AG09319 (cell line): ENCODE measurements at regions not wholly inside any gene's neighbourhood (a gene's known extent, or its start where the extent isn't known, plus 50 kb on each side); places are given as distances from the start of the nearest gene placed in this dataset.

ENCODE experiments used
- DNase-seq: peaks from one replicate; pipeline ENCODE4 v3.0.0-alpha.2; 2010; ENCODE audit warnings: low read depth; ENCODE audit errors: extremely low read depth
- TF ChIP-seq, protein P1 (sequence below): IDR thresholded peaks from 2 replicates; pipeline ENCODE4 v1.5.1; 2011; ENCODE audit warnings: low read depth, mild to moderate bottlenecking, inconsistent platforms, low read length, moderate library complexity

DNA sequence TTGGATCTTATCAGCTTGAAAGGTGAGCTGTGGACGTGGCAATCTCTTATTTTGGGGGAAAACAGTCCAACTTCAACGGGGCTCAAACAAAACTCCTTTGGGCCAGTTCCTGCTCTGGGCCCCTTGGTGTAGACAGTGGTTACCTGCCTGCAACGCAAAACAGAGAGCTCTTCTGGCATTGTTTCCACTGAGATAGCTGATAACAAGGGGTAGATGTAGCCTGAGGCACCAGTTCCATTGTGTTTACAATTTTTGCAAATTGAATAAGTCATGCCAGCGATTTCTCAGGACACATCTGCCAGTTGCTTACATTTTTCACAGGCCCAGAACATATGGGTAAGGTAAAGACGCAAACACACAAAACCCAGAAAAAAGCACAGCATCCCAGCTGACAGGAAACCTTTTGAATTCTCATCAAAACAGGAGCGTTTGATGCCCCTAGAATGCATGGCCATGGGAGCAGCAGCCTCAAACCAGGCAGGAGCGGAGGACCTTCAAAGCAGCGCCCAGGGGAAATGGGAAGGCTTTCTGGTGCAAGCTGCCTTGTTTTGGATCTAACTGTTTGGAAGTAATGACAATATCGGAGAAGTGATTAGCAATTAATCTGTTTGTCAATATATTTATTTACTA lies 259.7 kb downstream of the AACS start:
- TF ChIP-seq, protein P1, sequence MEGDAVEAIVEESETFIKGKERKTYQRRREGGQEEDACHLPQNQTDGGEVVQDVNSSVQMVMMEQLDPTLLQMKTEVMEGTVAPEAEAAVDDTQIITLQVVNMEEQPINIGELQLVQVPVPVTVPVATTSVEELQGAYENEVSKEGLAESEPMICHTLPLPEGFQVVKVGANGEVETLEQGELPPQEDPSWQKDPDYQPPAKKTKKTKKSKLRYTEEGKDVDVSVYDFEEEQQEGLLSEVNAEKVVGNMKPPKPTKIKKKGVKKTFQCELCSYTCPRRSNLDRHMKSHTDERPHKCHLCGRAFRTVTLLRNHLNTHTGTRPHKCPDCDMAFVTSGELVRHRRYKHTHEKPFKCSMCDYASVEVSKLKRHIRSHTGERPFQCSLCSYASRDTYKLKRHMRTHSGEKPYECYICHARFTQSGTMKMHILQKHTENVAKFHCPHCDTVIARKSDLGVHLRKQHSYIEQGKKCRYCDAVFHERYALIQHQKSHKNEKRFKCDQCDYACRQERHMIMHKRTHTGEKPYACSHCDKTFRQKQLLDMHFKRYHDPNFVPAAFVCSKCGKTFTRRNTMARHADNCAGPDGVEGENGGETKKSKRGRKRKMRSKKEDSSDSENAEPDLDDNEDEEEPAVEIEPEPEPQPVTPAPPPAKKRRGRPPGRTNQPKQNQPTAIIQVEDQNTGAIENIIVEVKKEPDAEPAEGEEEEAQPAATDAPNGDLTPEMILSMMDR: no peak
- DNase-seq: no peak

DNA sequence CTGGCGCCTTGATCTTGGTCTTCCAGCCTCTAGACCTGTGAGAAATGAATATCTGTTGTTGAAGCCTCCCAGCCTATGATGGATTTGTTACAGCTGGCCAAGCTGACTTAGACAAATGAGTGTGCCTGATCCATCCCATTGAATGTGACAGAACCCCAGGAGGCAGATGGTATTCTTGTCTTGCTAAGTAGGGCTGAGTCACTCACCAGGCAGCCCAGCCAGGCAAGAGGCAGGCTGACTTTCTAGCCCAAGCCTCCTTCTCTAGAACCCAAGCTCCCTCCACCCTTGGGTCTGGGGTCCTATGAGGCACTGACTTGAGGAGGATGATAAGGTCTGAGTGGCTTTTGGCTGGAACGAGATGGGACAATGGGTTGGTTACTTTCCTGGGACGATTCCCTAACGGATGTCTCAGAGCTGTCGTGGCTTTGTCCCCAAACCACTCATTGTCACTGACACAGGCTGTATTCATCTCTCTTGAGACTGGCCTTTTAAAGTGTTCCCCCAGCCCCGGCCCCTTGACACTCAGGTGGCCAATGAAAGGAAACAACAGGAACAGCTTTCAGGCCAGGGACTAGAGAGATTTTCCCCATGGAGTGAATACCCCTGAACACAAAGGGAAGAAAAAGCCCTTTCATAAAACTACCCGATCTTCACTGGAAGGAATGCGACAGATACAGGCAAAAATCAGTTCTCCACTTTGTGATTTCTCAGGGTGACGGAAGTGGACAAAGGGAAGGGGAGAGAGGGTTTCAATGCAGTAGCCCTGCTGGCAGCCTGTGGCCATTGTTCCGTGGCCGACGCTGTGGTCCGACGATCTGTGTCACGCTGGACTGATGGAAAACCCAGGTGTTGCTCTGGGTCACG lies 264.2 kb downstream of the AACS start:
- TF ChIP-seq, protein P1: no peak
- DNase-seq: no peak

- TF ChIP-seq, protein P1: peak; percentile 67
- DNase-seq: no peak
Measured at GRCh38 chr12:125330645-125331341, 265.6 kb downstream of the AACS start.

DNA sequence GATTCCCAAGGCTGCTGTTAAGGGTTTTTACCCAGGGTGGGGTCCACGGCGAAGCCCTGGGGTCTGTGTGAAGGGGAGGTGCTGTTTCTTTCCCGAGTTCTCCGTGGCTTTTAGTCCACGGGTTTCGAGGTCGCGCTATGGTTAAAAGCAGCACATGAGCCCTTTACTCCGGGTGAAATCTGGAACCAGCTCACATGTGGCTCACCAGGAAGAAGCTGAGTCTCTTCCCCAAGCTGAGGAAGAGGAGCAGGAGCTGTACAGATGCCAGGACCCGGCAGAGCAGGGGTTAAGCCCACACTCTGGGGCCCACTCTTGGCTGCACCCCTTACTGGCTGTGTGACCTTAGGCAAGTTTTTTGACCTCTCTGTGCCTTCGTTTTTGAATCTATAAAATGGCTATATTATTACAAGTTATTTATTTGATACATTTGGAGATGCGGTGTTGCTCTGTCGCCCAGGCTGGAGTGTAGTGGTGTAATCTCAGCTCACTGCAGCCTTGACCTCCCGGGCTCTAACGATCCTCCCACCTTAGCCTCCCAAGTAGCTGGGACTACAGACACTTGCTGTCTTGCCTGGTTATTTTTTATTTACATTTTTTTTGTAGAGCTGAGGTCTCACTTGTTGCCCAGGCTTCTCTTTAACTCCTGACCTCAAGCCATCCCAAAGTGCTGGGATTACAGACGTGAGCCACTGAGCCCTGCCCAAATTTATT lies 266.3 kb downstream of the AACS start:
- TF ChIP-seq, protein P1: no peak
- DNase-seq: no peak

DNA sequence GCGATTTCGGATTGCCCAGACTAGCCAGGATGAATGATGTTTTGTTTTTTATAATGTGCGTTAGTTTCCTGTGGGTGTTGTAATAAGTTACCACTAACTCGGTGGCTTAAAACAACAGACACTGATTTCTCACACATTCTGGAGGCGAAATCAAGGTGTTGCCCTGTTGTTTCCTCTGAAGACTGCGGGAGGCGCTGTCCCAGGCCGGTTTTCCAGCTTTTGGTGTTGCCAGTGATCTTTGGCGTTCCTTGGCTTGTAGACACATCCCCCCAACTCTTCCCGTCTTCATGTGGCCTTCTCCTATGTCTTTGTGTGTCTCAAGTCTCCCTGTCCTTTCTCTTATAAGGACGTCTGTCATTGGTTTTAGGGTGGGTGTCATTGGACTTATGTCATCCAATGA lies 267.7 kb downstream of the AACS start:
- DNase-seq: no peak
- TF ChIP-seq, protein P1: no peak

DNA sequence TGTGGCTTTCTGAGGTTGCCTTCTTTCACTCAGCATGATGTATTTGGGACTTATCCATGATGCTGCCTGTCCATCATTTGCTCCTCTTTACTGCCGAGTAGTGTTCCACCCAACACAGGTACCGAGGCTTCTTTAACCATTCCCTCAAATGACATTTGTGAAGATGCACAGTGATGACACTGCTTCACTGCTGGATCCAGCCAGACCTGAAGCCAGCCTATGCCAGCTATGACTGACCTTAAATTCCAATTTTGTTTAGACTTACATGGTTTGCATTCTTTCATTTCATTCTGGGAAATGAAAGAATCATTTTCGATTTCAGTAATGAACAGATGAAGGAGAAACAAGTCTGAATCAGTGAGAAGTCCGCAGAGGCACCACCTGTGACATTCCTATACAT lies 271.0 kb downstream of the AACS start:
- TF ChIP-seq, protein P1: no peak
- no peak for DNase-seq
